ACHN (cell line): ENCODE measurements at regions not wholly inside any gene's neighbourhood (a gene's known extent, or its start where the extent isn't known, plus 50 kb on each side); places are given as distances from the start of the nearest gene placed in this dataset.
A peak's percentile ranks its signal among the peaks of the same experiment; 100 is the strongest.
"Not testable (repeated sequence)": the region's sequence is repeated elsewhere in the genome, so short reads cannot be mapped to it uniquely, and the experiment has no call there.

Experiments used
- DNase-seq: peaks from one replicate; pipeline ENCODE4 v3.0.0-alpha.2; 2015
- in situ Hi-C: cut with HindIII; loops from 2 replicates; pipeline ENCODE4 v1.10.0; 2017; ENCODE audit warnings: low sequenced_read_pairs, low pct_ligation_motif_present, low pct_unique_long_range_greater_than_20kb

- in situ Hi-C loops, result no loop called here
- DNase-seq, result no peak
These were observed 873.1 kb upstream of the CTNND2 start for GRCh38 chr5:12777342-12777741.

- DNase-seq, result no peak
- in situ Hi-C loops, result no loop called here
These were observed 868.0 kb upstream of the CTNND2 start for GRCh38 chr5:12772276-12772675.

- DNase-seq, result no peak
- in situ Hi-C loops, result no loop called here
These were observed 855.1 kb upstream of the CTNND2 start for GRCh38 chr5:12759377-12759776.

- DNase-seq, result no peak
- in situ Hi-C loops, result no loop called here
These were observed 852.8 kb upstream of the CTNND2 start for GRCh38 chr5:12757035-12757434.

- in situ Hi-C loops, result no loop called here
- DNase-seq, result no peak
These were observed 841.3 kb upstream of the CTNND2 start for GRCh38 chr5:12745537-12745936.

- DNase-seq, result no peak
- in situ Hi-C loops, result no loop called here
These were observed 839.3 kb upstream of the CTNND2 start for GRCh38 chr5:12743582-12743981.

GRCh38 chr5:12730354-12730753 lies 826.1 kb upstream of the CTNND2 start:
- in situ Hi-C loops, result no loop called here
- DNase-seq, result no peak

GRCh38 chr5:12716664-12717063 lies 812.4 kb upstream of the CTNND2 start:
- in situ Hi-C loops, result no loop called here
- no peak for DNase-seq

GRCh38 chr5:12707560-12707959 lies 803.3 kb upstream of the CTNND2 start:
- no peak for DNase-seq
- in situ Hi-C loops, result no loop called here

GRCh38 chr5:12704955-12705354 lies 800.7 kb upstream of the CTNND2 start:
- DNase-seq, result peak; percentile 3
- in situ Hi-C loops, result no loop called here

- in situ Hi-C loops, result no loop called here
- DNase-seq, result no peak
These were observed 799.0 kb upstream of the CTNND2 start for GRCh38 chr5:12703254-12703653.

GRCh38 chr5:12695651-12696050 lies 791.4 kb upstream of the CTNND2 start:
- DNase-seq, result no peak
- in situ Hi-C loops, result no loop called here

GRCh38 chr5:12691330-12691729 lies 787.1 kb upstream of the CTNND2 start:
- no peak for DNase-seq
- in situ Hi-C loops, result no loop called here

- in situ Hi-C loops, result no loop called here
- no peak for DNase-seq
These were observed 786.1 kb upstream of the CTNND2 start for GRCh38 chr5:12690361-12690760.

GRCh38 chr5:12683249-12683648 lies 779.0 kb upstream of the CTNND2 start:
- in situ Hi-C loops, result no loop called here
- no peak for DNase-seq

- in situ Hi-C loops, result no loop called here
- DNase-seq, result no peak
These were observed 775.5 kb upstream of the CTNND2 start for GRCh38 chr5:12679731-12680130.

- in situ Hi-C loops, result no loop called here
- DNase-seq, result no peak
These were observed 771.7 kb upstream of the CTNND2 start for GRCh38 chr5:12675959-12676358.

GRCh38 chr5:12672141-12672540 lies 767.9 kb upstream of the CTNND2 start:
- in situ Hi-C loops, result no loop called here
- no peak for DNase-seq

GRCh38 chr5:12669326-12669725 lies 765.1 kb upstream of the CTNND2 start:
- DNase-seq, result no peak
- in situ Hi-C loops, result no loop called here

GRCh38 chr5:12668564-12668963 lies 764.3 kb upstream of the CTNND2 start:
- in situ Hi-C loops, result no loop called here
- no peak for DNase-seq

GRCh38 chr5:12667818-12668217 lies 763.6 kb upstream of the CTNND2 start:
- in situ Hi-C loops, result not testable (repeated sequence)

More at GRCh38 chr5:12667818-12668217, 763.6 kb upstream of the CTNND2 start:
- not testable (repeated sequence) for DNase-seq
